ENCODE measurements at regions not wholly inside any gene's neighbourhood (a gene's known extent, or its start where the extent isn't known, plus 50 kb on each side); places are given as distances from the start of the nearest gene placed in this dataset.

- no peak for TF ChIP-seq CTCF (IDR thresholded peaks at IDR 0.05)
- TF ChIP-seq EP300 (IDR thresholded peaks at IDR 0.05): no peak
These were observed 165.0 kb downstream of the GLUL start for GRCh38 chr1:182226618-182227017.
